T-cell (primary cell): ENCODE measurements at regions not wholly inside any gene's neighbourhood (a gene's known extent, or its start where the extent isn't known, plus 50 kb on each side); places are given as distances from the start of the nearest gene placed in this dataset.

Source experiments
- ATAC-seq, 4 experiments: fragments of 200-7000 bp in 3 of 4; fragments of 150-1000 bp in 1 of 4; cut with Tn5 transposase; replicated peaks in 1 of 4; 1 replicate in 3 of 4; 2 replicates in 1 of 4; pipeline ENCODE4 v1.10.0; 2021; ENCODE audit warnings: moderate library complexity in 3 of 4, mild to moderate bottlenecking in 2 of 4, moderate number of reproducible peaks in 1 of 4
- CTCF ChIA-PET, 2 donors: fragments of 300-600 bp; sonication (Branson Sonifier 250); formaldehyde crosslinking; loops; one replicate each; lab custom pipeline; 2022; ENCODE audit warnings: antibody characterized with exemption in 2 of 2; lab: Charles Lee
- POLR2A ChIA-PET, 2 donors: fragments of 300-600 bp; sonication (Branson Sonifier 250); formaldehyde crosslinking; loops; one replicate each; lab custom pipeline; 2022; ENCODE audit warnings: antibody characterized with exemption in 2 of 2; lab: Charles Lee
- DNase-seq, 35 experiments: peaks; one replicate each; pipeline versions ENCODE4 v3.0.0 to v3.0.0-alpha.2; 2013 to 2023
- H3K27ac ChIP-seq: one replicate; pipeline ENCODE4 v1.5.1; 2013; ENCODE audit warnings: low read length
- H3K27me3 ChIP-seq, 2 experiments: replicated peaks in 1 of 2; 1 replicate in 1 of 2; 2 replicates in 1 of 2; pipeline versions ENCODE4 v1.6.1 to v1.7.0; 2013; ENCODE audit warnings: low read length in 1 of 2, mixed read lengths in 1 of 2; ENCODE audit not compliant: control insufficient read depth in 2 of 2, insufficient read depth in 2 of 2; ENCODE audit errors: extremely low read depth in 1 of 2
- H3K36me3 ChIP-seq, 2 donors: 1 replicate in 1 of 2; 2 replicates in 1 of 2; pipeline versions ENCODE4 v1.6.1 to v1.7.0; 2013; ENCODE audit warnings: low read length in 1 of 2; ENCODE audit not compliant: control insufficient read depth in 2 of 2, insufficient read depth in 1 of 2; ENCODE audit errors: extremely low read depth in 1 of 2
- H3K4me1 ChIP-seq, 2 experiments: 1 replicate in 1 of 2; 2 replicates in 1 of 2; pipeline versions ENCODE4 v1.6.1 to v1.7.0; 2013; ENCODE audit warnings: low read length in 2 of 2, mixed read lengths in 1 of 2; ENCODE audit not compliant: insufficient read depth in 2 of 2, control insufficient read depth in 1 of 2; ENCODE audit errors: extremely low read depth in 1 of 2
- H3K4me3 ChIP-seq, 2 donors: 1 replicate in 1 of 2; 2 replicates in 1 of 2; pipeline versions ENCODE4 v1.5.1 to v1.7.0; 2013; ENCODE audit warnings: mild to moderate bottlenecking in 2 of 2, low read length in 1 of 2, moderate library complexity in 1 of 2; ENCODE audit not compliant: control insufficient read depth in 1 of 2; ENCODE audit errors: extremely low read depth in 1 of 2
- H3K9me3 ChIP-seq: 2 replicates; pipeline ENCODE4 v1.7.0; 2013
- H3K27ac Mint-ChIP-seq, 2 donors: one replicate each; pipeline ENCODE4 v1.8.0; 2020 to 2021; ENCODE audit warnings: mild to moderate bottlenecking in 2 of 2, mixed read lengths in 2 of 2
- H3K27me3 Mint-ChIP-seq, 2 donors: one replicate each; pipeline ENCODE4 v1.8.0; 2021 to 2022; ENCODE audit warnings: mixed read lengths in 2 of 2
- H3K36me3 Mint-ChIP-seq: one replicate; pipeline ENCODE4 v1.8.0; 2021; ENCODE audit warnings: mixed read lengths
- H3K4me1 Mint-ChIP-seq, 3 donors: one replicate each; pipeline ENCODE4 v1.8.0; 2020 to 2022; ENCODE audit warnings: mixed read lengths in 3 of 3, mild to moderate bottlenecking in 1 of 3
- H3K4me3 Mint-ChIP-seq, 3 donors: one replicate each; pipeline ENCODE4 v1.8.0; 2020 to 2022; ENCODE audit warnings: mild to moderate bottlenecking in 3 of 3, mixed read lengths in 3 of 3, moderate library complexity in 3 of 3
- H3K9me3 Mint-ChIP-seq, 3 donors: one replicate each; pipeline ENCODE4 v1.8.0; 2020 to 2022; ENCODE audit warnings: mixed read lengths in 3 of 3
- WGBS: methylation state at CpG from one replicate; pipeline ENCODE4 v1.1.5; 2013; ENCODE audit warnings: missing lambda C conversion rate; ENCODE audit not compliant: insufficient coverage; 5-methylcytosine and 5-hydroxymethylcytosine counted together

- no peak for ATAC-seq
- H3K36me3 Mint-ChIP-seq: no peaks in the 10 kb centered on the region
These were observed 482.0 kb upstream of the CHST9 start for GRCh38 chr18:27667064-27667463.

GRCh38 chr18:27666016-27666415, 480.9 kb upstream of the CHST9 start:
- H3K9me3 ChIP-seq: no peaks in the 10 kb centered on the region
- H3K27ac ChIP-seq: no peak overlapping the region
- no CpG with 5 or more reads among the region's 3 CpGs for WGBS
- ATAC-seq: no peak
- CTCF ChIA-PET: no interaction called here
- no peak overlapping the region for H3K27ac Mint-ChIP-seq
- no peaks in the 10 kb centered on the region for H3K36me3 ChIP-seq
- POLR2A ChIA-PET: interaction anchor here in 1 of 2 donors (0.6 kb wide), 1 partner anchor 61 kb away, joined by 4 read pairs; no protein-coding TSS in a partner anchor
- no peaks in the 10 kb centered on the region for H3K4me1 ChIP-seq
- peaks cover 2 to 10% (median 3%) of the 10 kb centered on the region in 3 donors for H3K9me3 Mint-ChIP-seq
- H3K27me3 Mint-ChIP-seq: no peaks in the 10 kb centered on the region
- DNase-seq: no peak
- no peaks in the 10 kb centered on the region for H3K4me1 Mint-ChIP-seq
- H3K36me3 Mint-ChIP-seq: no peaks in the 10 kb centered on the region
- no peaks in the 10 kb centered on the region for H3K27me3 ChIP-seq
- no peak overlapping the region for H3K4me3 Mint-ChIP-seq
- no peak overlapping the region for H3K4me3 ChIP-seq

More at GRCh38 chr18:27667064-27667463, 482.0 kb upstream of the CHST9 start:
- Mint-ChIP-seq H3K27ac (no peak overlapping the region), H3K4me1 (no peaks in the 10 kb centered on the region), H3K27me3 (no peaks in the 10 kb centered on the region), H3K4me3 (no peak overlapping the region), H3K9me3 (peaks cover 2 to 8% (median 4%) of the 10 kb centered on the region in 3 donors)
- Histone ChIP-seq H3K27ac (no peak overlapping the region), H3K9me3 (no peaks in the 10 kb centered on the region), H3K36me3 (no peaks in the 10 kb centered on the region), H3K4me1 (no peaks in the 10 kb centered on the region), H3K4me3 (no peak overlapping the region), H3K27me3 (no peaks in the 10 kb centered on the region)
- ChIA-PET CTCF (no interaction called here), POLR2A (no interaction called here)
- DNase-seq: no peak
- WGBS: 90% methylated on average over 2 of the region's 6 CpGs

GRCh38 chr18:27665264-27665799, 480.2 kb upstream of the CHST9 start:
- Histone ChIP-seq H3K27ac (no peak overlapping the region), H3K4me3 (no peak overlapping the region), H3K9me3 (no peaks in the 10 kb centered on the region), H3K36me3 (no peaks in the 10 kb centered on the region), H3K4me1 (no peaks in the 10 kb centered on the region), H3K27me3 (no peaks in the 10 kb centered on the region)
- WGBS: 28% methylated on average over 3 of the region's 5 CpGs
- Mint-ChIP-seq H3K27ac (no peak overlapping the region), H3K27me3 (no peaks in the 10 kb centered on the region), H3K4me1 (no peaks in the 10 kb centered on the region), H3K9me3 (peaks cover 2 to 10% (median 3%) of the 10 kb centered on the region in 3 donors), H3K4me3 (no peak overlapping the region), H3K36me3 (no peaks in the 10 kb centered on the region)
- no peak for ATAC-seq
- ChIA-PET CTCF (no interaction called here), POLR2A (interaction anchor here in 1 of 2 donors (0.6 kb wide), 1 partner anchor 62 kb away, joined by 4 read pairs; no protein-coding TSS in a partner anchor)
- no peak for DNase-seq

- no peaks in the 10 kb centered on the region for H3K4me1 Mint-ChIP-seq
- POLR2A ChIA-PET: no interaction called here
- H3K27ac Mint-ChIP-seq: no peak overlapping the region
- Histone ChIP-seq H3K4me3 (no peak overlapping the region), H3K27me3 (no peaks in the 10 kb centered on the region), H3K27ac (no peak overlapping the region), H3K4me1 (no peaks in the 10 kb centered on the region), H3K9me3 (no peaks in the 10 kb centered on the region), H3K36me3 (no peaks in the 10 kb centered on the region)
- ATAC-seq (no peak), DNase-seq (no peak)
- no peaks in the 10 kb centered on the region for H3K36me3 Mint-ChIP-seq
- peaks cover 2 to 10% (median 8%) of the 10 kb centered on the region in 3 donors for H3K9me3 Mint-ChIP-seq
- H3K4me3 Mint-ChIP-seq: no peak overlapping the region
- CTCF ChIA-PET: no interaction called here
- no peaks in the 10 kb centered on the region for H3K27me3 Mint-ChIP-seq
- WGBS: 83% methylated on average over 2 of the region's 4 CpGs
These were observed 477.8 kb upstream of the CHST9 start for GRCh38 chr18:27662949-27663348.

GRCh38 chr18:27662537-27662936, 477.4 kb upstream of the CHST9 start:
- no peak for ATAC-seq
- H3K9me3 Mint-ChIP-seq: peaks cover 2 to 10% (median 8%) of the 10 kb centered on the region in 3 donors
- no peaks in the 10 kb centered on the region for H3K4me1 ChIP-seq
- no peaks in the 10 kb centered on the region for H3K4me1 Mint-ChIP-seq
- no peaks in the 10 kb centered on the region for H3K9me3 ChIP-seq
- no peak overlapping the region for H3K27ac ChIP-seq
- no peaks in the 10 kb centered on the region for H3K27me3 ChIP-seq
- H3K4me3 ChIP-seq: no peak overlapping the region
- H3K36me3 Mint-ChIP-seq: no peaks in the 10 kb centered on the region
- ChIA-PET POLR2A (no interaction called here), CTCF (interaction anchor here in 1 of 2 donors (0.7 kb wide), 1 partner anchor 46 kb away, joined by 6 read pairs; no protein-coding TSS in a partner anchor)
- H3K27me3 Mint-ChIP-seq: no peaks in the 10 kb centered on the region
- H3K36me3 ChIP-seq: no peaks in the 10 kb centered on the region
- no peak for DNase-seq
- H3K4me3 Mint-ChIP-seq: no peak overlapping the region
- H3K27ac Mint-ChIP-seq: no peak overlapping the region

- no peaks in the 10 kb centered on the region for H3K4me1 ChIP-seq
- H3K27ac Mint-ChIP-seq: no peak overlapping the region
- DNase-seq: no peak
- CTCF ChIA-PET: no interaction called here
- H3K27ac ChIP-seq: no peak overlapping the region
- no peak overlapping the region for H3K4me3 ChIP-seq
- no peaks in the 10 kb centered on the region for H3K27me3 ChIP-seq
- H3K9me3 ChIP-seq: no peaks in the 10 kb centered on the region
- H3K27me3 Mint-ChIP-seq: no peaks in the 10 kb centered on the region
- H3K4me1 Mint-ChIP-seq: no peaks in the 10 kb centered on the region
- 87% methylated on average over 7 of the region's 8 CpGs for WGBS
- H3K36me3 ChIP-seq: no peaks in the 10 kb centered on the region
- peaks cover 2 to 10% (median 8%) of the 10 kb centered on the region in 3 donors for H3K9me3 Mint-ChIP-seq
- ATAC-seq: no peak
- POLR2A ChIA-PET: no interaction called here
- no peaks in the 10 kb centered on the region for H3K36me3 Mint-ChIP-seq
- no peak overlapping the region for H3K4me3 Mint-ChIP-seq
These were observed 476.4 kb upstream of the CHST9 start for GRCh38 chr18:27661320-27662018.
